Testis (tissue), 2 donors: ENCODE measurements at regions not wholly inside any gene's neighbourhood (a gene's known extent, or its start where the extent isn't known, plus 50 kb on each side); places are given as distances from the start of the nearest gene placed in this dataset.

Experiments used
- POLR2A ChIP-seq: fragments of 450-650 bp; IDR thresholded peaks from one replicate; pipeline ENCODE4 v1.6.1; 2017; ENCODE audit warnings: antibody characterized with exemption, mild to moderate bottlenecking, moderate library complexity
- TF ChIP-seq, protein P1 (sequence below), 3 experiments: fragments of 450-650 bp in 2 of 3; fragments of 200-600 bp in 1 of 3; sonication (generic) in 1 of 3; IDR thresholded peaks; one replicate each; pipeline ENCODE4 v1.5.1; 2016 to 2019; ENCODE audit warnings: antibody characterized with exemption in 3 of 3, mild to moderate bottlenecking in 2 of 3, moderate library complexity in 1 of 3

GRCh38 chr6:152874846-152875568 is 107.8 kb downstream of the FBXO5 start:
- TF ChIP-seq, protein P1, sequence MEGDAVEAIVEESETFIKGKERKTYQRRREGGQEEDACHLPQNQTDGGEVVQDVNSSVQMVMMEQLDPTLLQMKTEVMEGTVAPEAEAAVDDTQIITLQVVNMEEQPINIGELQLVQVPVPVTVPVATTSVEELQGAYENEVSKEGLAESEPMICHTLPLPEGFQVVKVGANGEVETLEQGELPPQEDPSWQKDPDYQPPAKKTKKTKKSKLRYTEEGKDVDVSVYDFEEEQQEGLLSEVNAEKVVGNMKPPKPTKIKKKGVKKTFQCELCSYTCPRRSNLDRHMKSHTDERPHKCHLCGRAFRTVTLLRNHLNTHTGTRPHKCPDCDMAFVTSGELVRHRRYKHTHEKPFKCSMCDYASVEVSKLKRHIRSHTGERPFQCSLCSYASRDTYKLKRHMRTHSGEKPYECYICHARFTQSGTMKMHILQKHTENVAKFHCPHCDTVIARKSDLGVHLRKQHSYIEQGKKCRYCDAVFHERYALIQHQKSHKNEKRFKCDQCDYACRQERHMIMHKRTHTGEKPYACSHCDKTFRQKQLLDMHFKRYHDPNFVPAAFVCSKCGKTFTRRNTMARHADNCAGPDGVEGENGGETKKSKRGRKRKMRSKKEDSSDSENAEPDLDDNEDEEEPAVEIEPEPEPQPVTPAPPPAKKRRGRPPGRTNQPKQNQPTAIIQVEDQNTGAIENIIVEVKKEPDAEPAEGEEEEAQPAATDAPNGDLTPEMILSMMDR (IDR thresholded peaks at IDR 0.05) = no peak
- TF ChIP-seq POLR2A = no peak
